ENCODE measurements at regions not wholly inside any gene's neighbourhood (a gene's known extent, or its start where the extent isn't known, plus 50 kb on each side); places are given as distances from the start of the nearest gene placed in this dataset.

- DNase-seq = no peak
These were observed 256.4 kb upstream of the POU3F2 start for GRCh38 chr6:98578016-98578415.

GRCh38 chr6:98579079-98579478 is 255.3 kb upstream of the POU3F2 start:
- no peak for DNase-seq

- no peak for DNase-seq
These were observed 254.4 kb upstream of the POU3F2 start for GRCh38 chr6:98579941-98580340.

- no peak for DNase-seq
These were observed 252.7 kb upstream of the POU3F2 start for GRCh38 chr6:98581705-98582104.

- no peak for DNase-seq
These were observed 250.9 kb upstream of the POU3F2 start for GRCh38 chr6:98583506-98583905.

- no peak for DNase-seq
These were observed 248.2 kb upstream of the POU3F2 start for GRCh38 chr6:98586163-98586562.

- no peak for DNase-seq
These were observed 246.8 kb upstream of the POU3F2 start for GRCh38 chr6:98587555-98587954.

- no peak for DNase-seq
These were observed 244.8 kb upstream of the POU3F2 start for GRCh38 chr6:98589536-98589935.

- no peak for DNase-seq
These were observed 244.2 kb upstream of the POU3F2 start for GRCh38 chr6:98590136-98590681.

- DNase-seq = no peak
These were observed 243.4 kb upstream of the POU3F2 start for GRCh38 chr6:98590997-98591396.

- no peak for DNase-seq
These were observed 240.7 kb upstream of the POU3F2 start for GRCh38 chr6:98593676-98594075.

GRCh38 chr6:98601716-98602115 is 232.7 kb upstream of the POU3F2 start:
- DNase-seq = no peak

- DNase-seq = no peak
These were observed 228.7 kb upstream of the POU3F2 start for GRCh38 chr6:98605705-98606104.

- no peak for DNase-seq
These were observed 207.1 kb upstream of the POU3F2 start for GRCh38 chr6:98627129-98627775.

- DNase-seq = no peak
These were observed 200.5 kb upstream of the POU3F2 start for GRCh38 chr6:98633886-98634285.

GRCh38 chr6:98634569-98634968 is 199.8 kb upstream of the POU3F2 start:
- no peak for DNase-seq

- DNase-seq = no peak
These were observed 199.2 kb upstream of the POU3F2 start for GRCh38 chr6:98635191-98635590.

GRCh38 chr6:98636941-98637340 is 197.4 kb upstream of the POU3F2 start:
- no peak for DNase-seq

- no peak for DNase-seq
These were observed 195.2 kb upstream of the POU3F2 start for GRCh38 chr6:98639089-98639635.

GRCh38 chr6:98640366-98640765 is 194.0 kb upstream of the POU3F2 start:
- DNase-seq = no peak

GRCh38 chr6:98641949-98642719 is 192.2 kb upstream of the POU3F2 start:
- DNase-seq = no peak

- no peak for DNase-seq
These were observed 190.3 kb upstream of the POU3F2 start for GRCh38 chr6:98644063-98644462.

GRCh38 chr6:98648211-98648914 is 186.0 kb upstream of the POU3F2 start:
- no peak for DNase-seq
